ENCODE measurements at regions not wholly inside any gene's neighbourhood (a gene's known extent, or its start where the extent isn't known, plus 50 kb on each side); places are given as distances from the start of the nearest gene placed in this dataset.

- H3K9ac ChIP-seq (ENCODE audit: low read length) = no peak overlapping the region
- no peaks in the 10 kb centered on the region for H3K79me2 ChIP-seq (replicated peaks; ENCODE audit: insufficient read depth, low read length)
- H3K27ac ChIP-seq (ENCODE audit: low read length) = no peak overlapping the region
- no peak overlapping the region for H3K4me3 ChIP-seq (ENCODE audit: low read length)
- TF ChIP-seq SMC3 (conservative IDR thresholded peaks at IDR 0.05; ENCODE audit: poor library complexity) = no peak
- no peak for TF ChIP-seq MXI1 (conservative IDR thresholded peaks at IDR 0.05; ENCODE audit: poor library complexity, severe bottlenecking)
- no peak for TF ChIP-seq EP300 (conservative IDR thresholded peaks at IDR 0.05; ENCODE audit: poor library complexity, severe bottlenecking)
- TF ChIP-seq TAF1 (IDR thresholded peaks at IDR 0.05; ENCODE audit: low read depth) = no peak
- no peak for TF ChIP-seq CTCF (IDR thresholded peaks at IDR 0.05; ENCODE audit: poor library complexity, severe bottlenecking)
- no peak for TF ChIP-seq REST (IDR thresholded peaks at IDR 0.05; ENCODE audit: borderline replicate concordance)
- no peak for TF ChIP-seq RAD21 (conservative IDR thresholded peaks at IDR 0.05)
- TF ChIP-seq EZH2 (IDR thresholded peaks at IDR 0.05; ENCODE audit: borderline replicate concordance, insufficient read depth, low read length, poor library complexity, severe bottlenecking) = no peak
- TF ChIP-seq POLR2AphosphoS5 (IDR thresholded peaks at IDR 0.05) = no peak
- no peaks in the 10 kb centered on the region for H3F3A ChIP-seq (ENCODE audit: insufficient read depth, low read length, poor library complexity, severe bottlenecking)
- H3K36me3 ChIP-seq (ENCODE audit: insufficient read depth, low read length) = no peaks in the 10 kb centered on the region
- no peaks in the 10 kb centered on the region for H4K20me1 ChIP-seq (ENCODE audit: insufficient read depth)
- no peaks in the 10 kb centered on the region for H3K9me2 ChIP-seq (ENCODE audit: insufficient read depth, low read length)
- no peaks in the 10 kb centered on the region for H3K27me3 ChIP-seq (ENCODE audit: insufficient read depth, low read depth, low read length)
- H3K9me3 ChIP-seq (ENCODE audit: low read length) = no peaks in the 10 kb centered on the region
- no peak overlapping the region for H2AFZ ChIP-seq (ENCODE audit: low read depth, low read length)
- no peak overlapping the region for H3K4me2 ChIP-seq (ENCODE audit: low read length)
Measured at GRCh38 chr10:129382401-129382800, 84.6 kb upstream of the MGMT start.

GRCh38 chr10:129383651-129384050 is 83.4 kb upstream of the MGMT start:
- Histone ChIP-seq H3K9me3 (ENCODE audit: low read length) (no peaks in the 10 kb centered on the region), H3K9me2 (ENCODE audit: insufficient read depth, low read length) (no peaks in the 10 kb centered on the region), H3K9ac (ENCODE audit: low read length) (no peak overlapping the region), H2AFZ (ENCODE audit: low read depth, low read length) (no peak overlapping the region), H3K27me3 (ENCODE audit: insufficient read depth, low read depth, low read length) (no peaks in the 10 kb centered on the region), H3K4me3 (ENCODE audit: low read length) (no peak overlapping the region), H3F3A (ENCODE audit: insufficient read depth, low read length, poor library complexity, severe bottlenecking) (no peaks in the 10 kb centered on the region), H3K27ac (ENCODE audit: low read length) (no peak overlapping the region), H3K79me2 (replicated peaks; ENCODE audit: insufficient read depth, low read length) (no peaks in the 10 kb centered on the region), H3K4me2 (ENCODE audit: low read length) (no peak overlapping the region), H4K20me1 (ENCODE audit: insufficient read depth) (no peaks in the 10 kb centered on the region), H3K36me3 (ENCODE audit: insufficient read depth, low read length) (no peaks in the 10 kb centered on the region)
- TF ChIP-seq EP300 (conservative IDR thresholded peaks at IDR 0.05; ENCODE audit: poor library complexity, severe bottlenecking) = no peak
- TF ChIP-seq REST (IDR thresholded peaks at IDR 0.05; ENCODE audit: borderline replicate concordance) = no peak
- no peak for TF ChIP-seq POLR2AphosphoS5 (IDR thresholded peaks at IDR 0.05)
- no peak for TF ChIP-seq SMC3 (conservative IDR thresholded peaks at IDR 0.05; ENCODE audit: poor library complexity)
- TF ChIP-seq RAD21 (conservative IDR thresholded peaks at IDR 0.05) = no peak
- TF ChIP-seq EZH2 (IDR thresholded peaks at IDR 0.05; ENCODE audit: borderline replicate concordance, insufficient read depth, low read length, poor library complexity, severe bottlenecking) = no peak
- no peak for TF ChIP-seq CTCF (IDR thresholded peaks at IDR 0.05; ENCODE audit: poor library complexity, severe bottlenecking)
- no peak for TF ChIP-seq TAF1 (IDR thresholded peaks at IDR 0.05; ENCODE audit: low read depth)
- TF ChIP-seq MXI1 (conservative IDR thresholded peaks at IDR 0.05; ENCODE audit: poor library complexity, severe bottlenecking) = no peak
